K562 (cell line): ENCODE measurements at regions not wholly inside any gene's neighbourhood (a gene's known extent, or its start where the extent isn't known, plus 50 kb on each side); places are given as distances from the start of the nearest gene placed in this dataset.

Experiments used
- ATAC-seq: fragments of 200-7000 bp; cut with Tn5 transposase; 3 replicates; pipeline ENCODE4 v1.9.1; 2020; ENCODE audit warnings: moderate library complexity
- BruUV-seq: library from RNA; stranded (reverse); fragments of 400-500 nt; replicated peaks from 2 replicates; lab custom pipeline; 2021; lab: Mats Ljungman, UMichigan
- CTCF ChIA-PET: fragments of 300-600 bp; formaldehyde crosslinking; extraction: SDS; loops from one replicate; lab custom pipeline; 2021; ENCODE audit warnings: low intra/inter-chr PET ratio; lab: Yijun Ruan, JAX
- POLR2A ChIA-PET: fragments of 300-600, 350-650 bp; sonication (Branson Sonifier 250); formaldehyde crosslinking; extraction: SDS; loops from one replicate; lab custom pipeline; 2021; ENCODE audit warnings: antibody characterized with exemption, inconsistent platforms; lab: Yijun Ruan, JAX
- DNase-seq, 4 experiments: peaks; one replicate each; pipeline versions ENCODE4 v3.0.0 to v3.0.0-alpha.2; 2011 to 2018; ENCODE audit warnings: low spot score in 3 of 4, mixed read lengths in 3 of 4; ENCODE audit errors: extremely low read depth in 1 of 4
- FAIRE-seq: peaks from 2 replicates; lab custom pipeline; 2011; peaks lifted over from hg19 to GRCh38; lab: Jason Lieb, UNC
- H2AFZ ChIP-seq: 2 replicates; pipeline ENCODE4 v1.6.0; 2011; ENCODE audit warnings: low read depth, low read length, control low read depth, inconsistent platforms
- H3K27ac ChIP-seq: fragments of 200-600 bp; 3 replicates; pipeline ENCODE4 v1.8.0; 2011; ENCODE audit warnings: low read depth, mild to moderate bottlenecking, control low read depth, inconsistent platforms, low read length, moderate library complexity, mixed read lengths; ENCODE audit errors: extremely low read depth
- H3K27me3 ChIP-seq, 2 experiments: fragments of 300-600 bp in 1 of 2; 2 replicates in 1 of 2; 3 replicates in 1 of 2; pipeline versions ENCODE4 v1.6.0 to v1.8.0; 2011; ENCODE audit warnings: inconsistent platforms in 2 of 2, low read length in 2 of 2, mild to moderate bottlenecking in 1 of 2, mixed read lengths in 1 of 2, moderate library complexity in 1 of 2; ENCODE audit not compliant: control insufficient read depth in 2 of 2, insufficient read depth in 2 of 2
- H3K36me3 ChIP-seq: fragments of 300-600 bp; 3 replicates; pipeline ENCODE4 v1.8.0; 2011; ENCODE audit warnings: mild to moderate bottlenecking, low read length, inconsistent platforms; ENCODE audit not compliant: control insufficient read depth, insufficient read depth
- H3K4me1 ChIP-seq, 2 experiments: fragments of 200-600 bp in 1 of 2; replicated peaks in 1 of 2; 2 replicates in 1 of 2; 3 replicates in 1 of 2; pipeline versions ENCODE4 v1.5.1 to v1.8.0; 2011; ENCODE audit warnings: inconsistent platforms in 2 of 2, low read length in 2 of 2, mild to moderate bottlenecking in 1 of 2, mixed read lengths in 1 of 2, moderate library complexity in 1 of 2; ENCODE audit not compliant: control insufficient read depth in 2 of 2, insufficient read depth in 2 of 2
- H3K4me2 ChIP-seq: 2 replicates; pipeline ENCODE4 v1.6.1; 2011; ENCODE audit warnings: low read length, control low read depth, inconsistent platforms, mixed read lengths; ENCODE audit not compliant: insufficient read depth
- H3K4me3 ChIP-seq: fragments of 200-600 bp; sonication (generic), shearing (Covaris generic); 2 replicates; pipeline ENCODE4 v1.5.1; 2016; ENCODE audit warnings: control low read depth, inconsistent platforms
- H3K79me2 ChIP-seq: fragments of 200-600 bp; 3 replicates; pipeline ENCODE4 v1.8.0; 2011; ENCODE audit warnings: low read length, inconsistent platforms; ENCODE audit not compliant: control insufficient read depth, insufficient read depth
- H3K9ac ChIP-seq, 2 experiments: 2 replicates each; pipeline versions ENCODE4 v1.6.0 to v1.6.1; 2011; ENCODE audit warnings: low read depth in 2 of 2, low read length in 2 of 2, control low read depth in 1 of 2, inconsistent platforms in 1 of 2, mild to moderate bottlenecking in 1 of 2, mixed read lengths in 1 of 2; ENCODE audit not compliant: insufficient read depth in 1 of 2
- H3K9me1 ChIP-seq: one replicate; pipeline ENCODE4 v1.6.0; 2011; ENCODE audit warnings: inconsistent platforms, mild to moderate bottlenecking, low read length, moderate library complexity; ENCODE audit not compliant: control insufficient read depth, insufficient read depth
- H3K9me3 ChIP-seq: replicated peaks from 2 replicates; pipeline ENCODE4 v1.5.1; 2011; ENCODE audit warnings: low read depth, low read length, inconsistent platforms; ENCODE audit not compliant: control insufficient read depth, insufficient read depth
- H4K20me1 ChIP-seq: replicated peaks from 2 replicates; pipeline ENCODE4 v1.6.1; 2011; ENCODE audit warnings: low read length, inconsistent platforms, mixed read lengths; ENCODE audit not compliant: control insufficient read depth, insufficient read depth
- CHD7 ChIP-seq: fragments of 200-600 bp; sonication (generic); IDR thresholded peaks from one replicate; pipeline ENCODE4 v1.6.1; 2012; ENCODE audit warnings: mild to moderate bottlenecking, low read depth, low read length, inconsistent platforms
- ETV1 ChIP-seq: fragments of 450-650 bp; conservative IDR thresholded peaks from 2 replicates; pipeline ENCODE4 v1.6.1; 2016; ENCODE audit warnings: missing genetic modification characterization, control low read depth, low read depth, missing compliant biosample characterization
- FOS ChIP-seq: IDR thresholded peaks from 3 replicates; pipeline ENCODE4 v1.6.1; 2011; ENCODE audit not compliant: insufficient read length; ENCODE audit errors: extremely low read depth
- MXI1 ChIP-seq: IDR thresholded peaks from 2 replicates; pipeline ENCODE4 v1.6.1; 2011; ENCODE audit warnings: low read depth, mild to moderate bottlenecking, improper control_type of control experiment, low read length
- RBM14 ChIP-seq: fragments of 200-400 bp; formaldehyde crosslinking; IDR thresholded peaks from 2 replicates; pipeline ENCODE4 v1.6.1; 2018; ENCODE audit warnings: low read depth, mild to moderate bottlenecking, low read length, moderate library complexity, borderline replicate concordance; ENCODE audit not compliant: insufficient read depth
- SMC3 ChIP-seq: conservative IDR thresholded peaks from 2 replicates; pipeline ENCODE4 v1.6.1; 2011; ENCODE audit warnings: low read depth, low read length, improper control_type of control experiment; ENCODE audit not compliant: insufficient read depth
- YY1 ChIP-seq, 3 experiments: IDR thresholded peaks; 2 replicates each; pipeline ENCODE4 v1.6.1; 2011; ENCODE audit warnings: low read length in 2 of 3, mild to moderate bottlenecking in 2 of 3, moderate library complexity in 2 of 3, borderline replicate concordance in 1 of 3, control low read depth in 1 of 3, low read depth in 1 of 3; ENCODE audit not compliant: insufficient read depth in 3 of 3, insufficient replicate concordance in 2 of 3, control insufficient read depth in 1 of 3, insufficient read length in 1 of 3; ENCODE audit errors: extremely low read depth in 1 of 3
- ZFP30 ChIP-seq: fragments of 250-450 bp; sonication (Bioruptor Pico); IDR thresholded peaks from 2 replicates; pipeline ENCODE4 v1.8.0; 2022; ENCODE audit warnings: moderate library complexity, mild to moderate bottlenecking, inconsistent platforms, borderline replicate concordance
- in situ Hi-C: fragments of 300-500 bp; cut with MboI; formaldehyde crosslinking; loops from 4 replicates; pipeline ENCODE4 v1.15.0; 2018; ENCODE audit warnings: inconsistent platforms, mixed read lengths
- intact Hi-C: fragments of 100-400 bp; cut with micrococcal nuclease; formaldehyde crosslinking; loops from 2 replicates; pipeline ENCODE4 v1.14.2; 2022

- no TSS peak for BruUV-seq
- DNase-seq, result no peak
- Histone ChIP-seq H3K4me3 (no peak overlapping the region), H4K20me1 (no peaks in the 10 kb centered on the region), H3K9ac (no peak overlapping the region), H3K4me1 (no peaks in the 10 kb centered on the region), H3K27me3 (no peaks in the 10 kb centered on the region), H3K79me2 (no peaks in the 10 kb centered on the region), H3K36me3 (no peaks in the 10 kb centered on the region), H3K9me1 (no peaks in the 10 kb centered on the region), H3K9me3 (no peaks in the 10 kb centered on the region), H3K4me2 (no peak overlapping the region)
- FAIRE-seq, result no peak
- ATAC-seq, result no peak
- CTCF ChIA-PET, result no interaction called here
- in situ Hi-C loops, result no loop called here
- no peak for TF ChIP-seq SMC3
- no peak for TF ChIP-seq ZFP30 (CRISPR knock-in tag)
- TF ChIP-seq CHD7, result no peak
- no peak for TF ChIP-seq FOS
- no peak for TF ChIP-seq YY1 (IDR thresholded peaks at IDR 0.05; ENCODE audit: borderline replicate concordance in 1 of 3, control insufficient read depth in 1 of 3, extremely low read depth in 1 of 3, insufficient read depth in 3 of 3, insufficient read length in 1 of 3, insufficient replicate concordance in 2 of 3, low read depth in 1 of 3, low read length in 2 of 3)
- no peak for TF ChIP-seq ETV1 (tag)
- no peak for TF ChIP-seq MXI1
- TF ChIP-seq RBM14, result no peak
- TF ChIP-seq, all 486 proteins: peak for 0
- H3K27ac ChIP-seq, result no peak overlapping the region
- POLR2A ChIA-PET, result no interaction called here
- intact Hi-C loops, result no loop called here
- no peak overlapping the region for H2AFZ ChIP-seq
Measured at GRCh38 chr14:48275301-48275700, 599.9 kb upstream of the MDGA2 start.
